Activated T-helper 1 cell treated with anti-CD3 and anti-CD28 coated beads, Interleukin-12 subunit alpha, Interleukin-12 subunit beta, Interleukin-2, Interleukin-4 antibody, amounts not matched to agents 30 ng/mL and 10 ng/mL and 1 ng/mL, durations not matched to agents 14 hours and 24 hours and 36 hours (primary cell): ENCODE measurements at regions not wholly inside any gene's neighbourhood (a gene's known extent, or its start where the extent isn't known, plus 50 kb on each side); places are given as distances from the start of the nearest gene placed in this dataset.

ENCODE experiments used
- DNase-seq: peaks from one replicate; pipeline ENCODE4 v3.0.0; 2021; ENCODE audit warnings: low spot score
- H3K27ac Mint-ChIP-seq: one replicate; pipeline ENCODE4 v1.8.0; 2021; ENCODE audit warnings: mild to moderate bottlenecking, mixed read lengths
- H3K27me3 Mint-ChIP-seq: one replicate; pipeline ENCODE4 v1.8.0; 2022; ENCODE audit warnings: mild to moderate bottlenecking, moderate library complexity, mixed read lengths; ENCODE audit not compliant: insufficient read depth
- H3K36me3 Mint-ChIP-seq: one replicate; pipeline ENCODE4 v1.8.0; 2021; ENCODE audit warnings: low read depth, mixed read lengths
- H3K4me1 Mint-ChIP-seq: one replicate; pipeline ENCODE4 v1.8.0; 2021; ENCODE audit warnings: low read depth, mixed read lengths
- H3K4me3 Mint-ChIP-seq: one replicate; pipeline ENCODE4 v1.8.0; 2021; ENCODE audit warnings: mild to moderate bottlenecking, moderate library complexity, mixed read lengths
- H3K9me3 Mint-ChIP-seq: one replicate; pipeline ENCODE4 v1.8.0; 2021; ENCODE audit warnings: mixed read lengths
- intact Hi-C: fragments of 100-400 bp; cut with micrococcal nuclease; formaldehyde crosslinking; loops from one replicate; pipeline ENCODE4 v1.15.1; 2024

DNA sequence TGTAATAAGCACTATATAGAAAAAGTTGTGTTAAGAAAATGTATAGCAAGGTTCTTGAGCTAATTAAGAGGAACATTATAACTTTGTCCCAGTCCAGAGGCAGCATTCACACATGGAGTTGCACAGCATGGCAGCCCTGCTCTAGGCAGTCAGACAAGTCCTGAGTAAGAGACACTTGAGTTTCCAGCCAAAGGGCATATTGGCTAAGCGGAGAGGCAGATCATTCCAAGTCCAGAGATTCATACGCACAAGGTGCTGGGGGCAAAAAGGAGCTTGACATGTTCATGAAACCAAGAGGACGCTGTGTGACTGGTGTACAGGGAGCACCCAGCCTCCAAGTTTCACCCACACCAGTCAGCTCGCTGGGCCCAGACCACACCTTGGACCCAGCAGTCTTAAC lies 232.6 kb upstream of the IPO5 start:
- H3K27me3 Mint-ChIP-seq = no peaks in the 10 kb centered on the region
- intact Hi-C loops = no loop called here
- no peak overlapping the region for H3K4me3 Mint-ChIP-seq
- H3K27ac Mint-ChIP-seq = no peak overlapping the region
- no peaks in the 10 kb centered on the region for H3K4me1 Mint-ChIP-seq
- no peak for DNase-seq
- no peaks in the 10 kb centered on the region for H3K9me3 Mint-ChIP-seq
- H3K36me3 Mint-ChIP-seq = no peaks in the 10 kb centered on the region

DNA sequence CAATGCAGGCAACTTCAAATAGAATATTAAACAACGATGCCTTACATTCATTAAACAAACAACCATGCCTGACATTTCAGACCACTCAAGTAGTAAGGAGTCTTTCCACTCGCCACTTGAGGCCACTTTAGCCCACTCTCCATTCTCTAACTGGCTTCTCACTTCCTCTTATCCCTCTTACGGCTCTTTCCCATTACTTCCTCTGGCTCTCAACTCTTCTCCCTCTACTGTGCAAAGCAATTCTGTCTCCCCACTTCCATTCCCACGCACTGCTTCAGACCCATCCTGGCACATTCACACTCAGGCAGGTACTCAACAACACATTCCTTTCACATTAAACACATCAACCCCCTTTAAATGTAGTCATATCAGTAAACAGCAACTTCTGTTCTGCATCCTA lies 229.8 kb upstream of the IPO5 start:
- no peaks in the 10 kb centered on the region for H3K4me1 Mint-ChIP-seq
- intact Hi-C loops = no loop called here
- no peak for DNase-seq
- no peaks in the 10 kb centered on the region for H3K36me3 Mint-ChIP-seq
- H3K27ac Mint-ChIP-seq = no peak overlapping the region
- no peak overlapping the region for H3K4me3 Mint-ChIP-seq
- no peaks in the 10 kb centered on the region for H3K27me3 Mint-ChIP-seq
- no peaks in the 10 kb centered on the region for H3K9me3 Mint-ChIP-seq

DNA sequence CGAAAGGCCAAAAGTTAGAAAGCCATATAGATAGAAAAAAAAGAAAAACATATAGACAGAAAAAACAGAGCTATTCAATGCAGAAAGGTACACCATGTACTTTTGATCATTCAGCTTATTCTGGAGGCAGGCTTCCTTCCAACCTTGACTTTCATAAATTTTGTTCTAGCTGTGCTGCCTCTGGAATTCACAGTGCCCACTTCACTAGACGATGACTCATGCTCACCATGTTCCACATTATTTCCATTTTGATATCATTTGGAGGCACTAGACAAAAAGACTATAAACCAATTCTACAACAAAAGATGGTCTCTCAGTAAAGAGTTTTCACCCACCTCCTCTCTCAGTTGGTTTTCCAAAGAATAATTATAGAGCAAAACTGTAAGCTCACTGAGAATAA lies 229.0 kb upstream of the IPO5 start:
- no peaks in the 10 kb centered on the region for H3K36me3 Mint-ChIP-seq
- no peaks in the 10 kb centered on the region for H3K27me3 Mint-ChIP-seq
- H3K4me3 Mint-ChIP-seq = no peak overlapping the region
- intact Hi-C loops = no loop called here
- H3K27ac Mint-ChIP-seq = no peak overlapping the region
- H3K9me3 Mint-ChIP-seq = no peaks in the 10 kb centered on the region
- no peak for DNase-seq
- H3K4me1 Mint-ChIP-seq = no peaks in the 10 kb centered on the region

DNA sequence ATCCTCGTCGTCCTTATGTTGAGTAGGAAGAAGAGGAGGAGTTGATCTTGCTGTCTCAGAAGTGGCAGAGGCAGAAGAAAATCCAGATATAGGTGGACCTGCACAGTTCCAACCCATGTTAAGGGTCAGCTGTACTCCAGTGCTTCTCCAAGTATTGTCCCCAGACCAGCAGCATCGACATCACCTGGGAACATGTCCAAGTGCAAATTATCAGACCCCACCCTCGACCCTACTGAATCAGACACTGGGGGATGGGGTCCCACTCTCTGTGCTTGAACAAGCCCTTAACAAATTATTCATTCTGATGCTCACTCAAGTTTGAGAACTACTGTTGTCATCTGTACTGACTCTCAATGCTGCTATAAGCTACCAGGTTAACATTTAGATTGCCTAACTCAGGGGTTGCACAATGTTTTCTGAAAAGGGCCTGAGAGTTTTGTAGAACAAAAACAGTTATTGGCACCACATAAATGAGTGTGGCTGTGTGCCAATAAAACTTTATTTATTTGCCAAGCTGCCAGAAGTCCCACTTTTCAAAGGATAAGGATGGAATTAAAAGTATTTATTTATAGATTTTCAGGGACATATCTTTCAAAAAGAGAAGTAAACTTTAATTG lies 226.7 kb upstream of the IPO5 start:
- DNase-seq = no peak
- H3K27me3 Mint-ChIP-seq = no peaks in the 10 kb centered on the region
- intact Hi-C loops = no loop called here
- no peak overlapping the region for H3K27ac Mint-ChIP-seq
- peaks cover 5% of the 10 kb centered on the region for H3K9me3 Mint-ChIP-seq
- H3K4me3 Mint-ChIP-seq = no peak overlapping the region
- no peaks in the 10 kb centered on the region for H3K36me3 Mint-ChIP-seq
- H3K4me1 Mint-ChIP-seq = no peaks in the 10 kb centered on the region

DNA sequence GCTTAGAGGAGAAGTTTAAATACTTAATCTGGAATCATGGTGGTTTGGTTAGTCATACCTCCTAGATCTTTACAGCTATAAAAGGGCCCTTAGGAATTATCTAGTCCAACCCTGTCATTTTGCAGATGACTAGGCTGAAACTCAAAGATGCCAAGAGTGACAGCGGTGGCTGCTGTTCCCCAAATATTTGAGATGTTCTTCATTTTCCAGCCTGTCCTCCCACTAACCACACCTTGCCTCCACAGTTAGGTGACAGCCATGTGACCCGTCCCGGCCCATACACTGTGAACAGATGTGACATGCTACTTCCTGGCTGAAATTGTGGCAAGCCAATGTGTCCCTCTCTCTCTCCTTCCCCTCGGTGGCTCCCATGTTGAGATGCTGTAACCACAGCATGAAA lies 225.5 kb upstream of the IPO5 start:
- Mint-ChIP-seq H3K27me3 (no peaks in the 10 kb centered on the region), H3K4me1 (no peaks in the 10 kb centered on the region), H3K27ac (no peak overlapping the region), H3K4me3 (no peak overlapping the region), H3K36me3 (no peaks in the 10 kb centered on the region), H3K9me3 (peaks cover 5% of the 10 kb centered on the region)
- intact Hi-C loops = no loop called here
- no peak for DNase-seq

DNA sequence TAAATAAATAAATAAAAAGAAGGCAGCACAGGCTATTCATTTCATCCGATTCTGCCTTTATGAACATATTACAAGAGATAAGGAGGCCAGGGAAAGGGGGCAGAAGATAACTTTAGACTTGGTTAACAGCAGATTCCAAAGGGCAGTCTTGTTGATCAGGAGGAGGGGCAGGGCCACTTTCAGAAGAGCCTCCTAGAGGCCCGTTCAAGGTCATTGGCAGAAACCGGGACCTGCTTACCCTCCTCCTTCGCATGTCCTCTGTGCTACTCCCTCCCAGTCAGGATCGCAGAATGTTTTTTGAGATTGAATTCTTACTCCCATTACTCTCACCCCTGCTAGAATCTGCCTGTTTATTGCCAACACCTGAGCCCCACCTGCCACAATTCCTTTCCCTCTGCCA lies 217.0 kb upstream of the IPO5 start:
- H3K9me3 Mint-ChIP-seq = no peaks in the 10 kb centered on the region
- intact Hi-C loops = no loop called here
- no peaks in the 10 kb centered on the region for H3K4me1 Mint-ChIP-seq
- H3K27ac Mint-ChIP-seq = no peak overlapping the region
- H3K4me3 Mint-ChIP-seq = no peak overlapping the region
- no peaks in the 10 kb centered on the region for H3K27me3 Mint-ChIP-seq
- no peak for DNase-seq
- H3K36me3 Mint-ChIP-seq = no peaks in the 10 kb centered on the region

DNA sequence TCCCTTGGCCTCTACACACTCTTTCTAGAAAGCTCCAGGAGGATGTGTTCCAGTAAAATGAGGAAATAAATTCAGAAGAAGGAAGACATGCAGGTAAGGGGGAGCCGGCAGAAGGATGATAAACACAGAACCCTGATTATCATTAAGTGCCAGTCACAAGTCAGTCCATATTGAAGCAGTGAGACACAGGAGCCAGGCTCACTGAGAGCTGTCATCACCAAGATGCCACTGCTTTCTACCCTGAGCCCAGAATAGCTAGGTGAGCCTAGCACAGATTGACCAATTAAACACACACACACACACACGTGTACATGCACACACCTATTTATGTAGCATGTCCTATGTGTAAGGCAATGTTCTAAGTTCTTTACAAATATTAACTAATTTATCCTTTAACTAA lies 211.4 kb upstream of the IPO5 start:
- no peaks in the 10 kb centered on the region for H3K36me3 Mint-ChIP-seq
- no peaks in the 10 kb centered on the region for H3K27me3 Mint-ChIP-seq
- no peak overlapping the region for H3K27ac Mint-ChIP-seq

DNA sequence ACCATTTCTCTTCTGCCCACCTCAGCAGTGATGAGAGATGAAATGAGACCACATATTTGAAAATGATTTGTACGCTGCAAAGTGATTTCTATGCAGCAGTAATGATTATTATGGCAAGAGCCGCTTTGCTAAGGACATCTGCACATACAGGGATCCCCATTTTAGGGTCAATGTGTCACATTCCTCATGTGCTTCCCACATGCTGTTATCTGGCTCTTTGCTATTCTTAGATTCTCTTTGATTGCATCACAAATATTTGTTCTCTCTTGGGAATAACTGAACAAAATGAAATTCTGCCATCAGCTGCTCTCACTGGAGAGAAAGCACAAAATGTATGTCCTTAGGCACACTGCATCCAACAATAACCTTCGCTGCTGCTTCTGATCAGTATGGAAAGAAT lies 209.5 kb upstream of the IPO5 start:
- intact Hi-C loops = no loop called here
- no peaks in the 10 kb centered on the region for H3K4me1 Mint-ChIP-seq
- H3K36me3 Mint-ChIP-seq = no peaks in the 10 kb centered on the region
- H3K27me3 Mint-ChIP-seq = no peaks in the 10 kb centered on the region
- no peak for DNase-seq
- H3K9me3 Mint-ChIP-seq = no peaks in the 10 kb centered on the region
- no peak overlapping the region for H3K4me3 Mint-ChIP-seq
- H3K27ac Mint-ChIP-seq = no peak overlapping the region

More for the DNA sequence above, 211.4 kb upstream of the IPO5 start:
- Mint-ChIP-seq H3K9me3 (no peaks in the 10 kb centered on the region), H3K4me1 (no peaks in the 10 kb centered on the region), H3K4me3 (no peak overlapping the region)
- intact Hi-C loops = no loop called here
- DNase-seq = no peak

DNA sequence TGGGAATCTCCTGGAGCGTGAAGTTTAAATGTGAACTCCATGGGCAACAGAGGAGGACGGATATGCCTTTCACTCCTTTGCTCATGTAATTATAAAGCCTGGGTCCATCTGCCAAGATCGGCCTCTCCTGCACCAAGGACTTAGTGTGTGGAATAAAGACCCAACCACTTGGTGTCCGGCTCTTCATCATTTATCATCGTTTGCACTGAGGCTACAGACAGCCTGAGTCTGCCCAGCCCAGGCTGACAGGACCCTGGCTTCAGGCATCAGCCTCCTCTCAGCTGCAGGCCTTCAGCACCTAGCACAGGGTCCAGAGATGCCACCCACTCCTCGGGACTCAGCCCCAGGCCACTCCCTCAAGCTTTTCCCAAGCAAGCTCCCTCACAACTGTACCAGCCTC lies 206.8 kb upstream of the IPO5 start:
- DNase-seq = no peak
- Mint-ChIP-seq H3K4me1 (no peaks in the 10 kb centered on the region), H3K4me3 (no peak overlapping the region), H3K27ac (no peak overlapping the region), H3K27me3 (no peaks in the 10 kb centered on the region), H3K9me3 (no peaks in the 10 kb centered on the region), H3K36me3 (no peaks in the 10 kb centered on the region)
- intact Hi-C loops = no loop called here

DNA sequence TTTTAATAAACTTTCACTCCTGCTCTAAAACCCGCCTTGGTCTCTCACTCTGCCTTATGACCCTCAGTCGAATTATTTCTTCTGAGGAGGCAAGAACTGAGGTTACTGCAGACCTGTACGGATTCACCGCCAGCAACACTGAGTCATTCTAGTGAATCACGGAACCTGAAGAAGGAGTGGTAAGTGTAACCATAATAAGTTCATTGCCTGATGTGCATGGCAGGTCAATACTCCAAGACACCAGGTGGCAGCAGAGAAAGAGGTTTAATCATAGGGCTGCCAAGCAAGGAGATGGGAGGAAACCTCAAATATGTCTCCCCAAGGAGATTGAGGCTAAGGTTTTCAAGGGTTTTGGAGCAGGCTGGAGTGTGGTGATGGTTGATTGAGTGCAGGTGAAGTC lies 204.3 kb upstream of the IPO5 start:
- no peaks in the 10 kb centered on the region for H3K36me3 Mint-ChIP-seq
- no peak for DNase-seq
- intact Hi-C loops = no loop called here
- H3K4me1 Mint-ChIP-seq = no peaks in the 10 kb centered on the region
- no peaks in the 10 kb centered on the region for H3K27me3 Mint-ChIP-seq
- no peaks in the 10 kb centered on the region for H3K9me3 Mint-ChIP-seq
- H3K27ac Mint-ChIP-seq = no peak overlapping the region
- no peak overlapping the region for H3K4me3 Mint-ChIP-seq

DNA sequence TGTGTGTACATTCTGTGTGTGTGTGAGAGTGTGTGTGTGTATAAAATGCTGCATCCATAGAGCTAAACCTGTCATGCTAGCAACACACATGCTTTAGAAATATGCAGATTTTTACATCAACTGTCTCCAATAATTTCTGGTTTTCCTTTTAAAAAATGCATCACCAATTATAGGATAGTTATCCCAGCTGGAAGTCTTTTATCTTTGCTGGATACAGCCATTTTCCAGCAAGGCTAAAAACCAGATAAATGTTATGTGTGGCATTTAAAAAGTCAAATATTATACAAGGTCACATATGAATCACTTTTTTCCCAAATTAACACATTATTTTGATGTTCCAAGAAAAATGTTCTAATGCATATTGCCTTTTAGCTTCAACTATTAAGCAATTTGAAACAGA lies 202.0 kb upstream of the IPO5 start:
- Mint-ChIP-seq H3K27me3 (no peaks in the 10 kb centered on the region), H3K9me3 (no peaks in the 10 kb centered on the region), H3K27ac (no peak overlapping the region), H3K36me3 (no peaks in the 10 kb centered on the region), H3K4me3 (no peak overlapping the region), H3K4me1 (no peaks in the 10 kb centered on the region)
- no peak for DNase-seq
- intact Hi-C loops = no loop called here

DNA sequence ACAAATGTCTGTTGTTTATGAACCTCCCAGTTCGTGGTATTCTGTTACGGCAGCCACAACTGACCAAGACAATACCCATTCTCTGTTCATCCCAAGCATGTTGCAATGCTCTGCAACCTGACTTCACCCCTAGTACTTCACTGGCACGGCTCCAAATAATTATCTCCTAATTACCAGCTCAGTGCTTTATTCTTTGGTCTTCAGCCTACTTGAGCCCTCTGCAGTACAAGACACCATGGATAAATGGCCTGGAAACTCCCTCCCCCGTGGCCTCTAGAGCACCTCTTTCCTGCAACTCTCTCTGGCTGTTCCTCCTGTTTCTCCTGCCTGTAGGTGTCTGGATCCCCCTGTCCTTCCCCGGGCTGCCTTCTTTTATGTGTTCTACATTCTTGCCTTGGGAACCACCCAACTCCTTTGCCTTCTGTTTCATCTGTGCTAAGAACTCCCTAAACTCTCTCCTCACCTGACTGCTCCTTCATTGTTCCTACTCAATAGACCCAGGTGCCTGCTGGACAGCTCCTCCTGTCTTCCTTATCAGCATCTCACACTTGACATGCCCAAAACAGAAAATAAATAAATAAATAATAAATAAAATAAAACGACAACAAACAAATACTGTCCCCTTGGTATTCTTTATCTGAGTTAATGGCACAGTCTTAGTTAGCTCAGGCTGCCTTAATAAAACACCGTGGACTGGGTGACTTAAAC lies 200.4 kb upstream of the IPO5 start:
- no peaks in the 10 kb centered on the region for H3K27me3 Mint-ChIP-seq
- H3K4me1 Mint-ChIP-seq = no peaks in the 10 kb centered on the region
- DNase-seq = no peak
- H3K36me3 Mint-ChIP-seq = no peaks in the 10 kb centered on the region
- intact Hi-C loops = no loop called here
- H3K27ac Mint-ChIP-seq = no peak overlapping the region
- H3K4me3 Mint-ChIP-seq = no peak overlapping the region
- no peaks in the 10 kb centered on the region for H3K9me3 Mint-ChIP-seq

DNA sequence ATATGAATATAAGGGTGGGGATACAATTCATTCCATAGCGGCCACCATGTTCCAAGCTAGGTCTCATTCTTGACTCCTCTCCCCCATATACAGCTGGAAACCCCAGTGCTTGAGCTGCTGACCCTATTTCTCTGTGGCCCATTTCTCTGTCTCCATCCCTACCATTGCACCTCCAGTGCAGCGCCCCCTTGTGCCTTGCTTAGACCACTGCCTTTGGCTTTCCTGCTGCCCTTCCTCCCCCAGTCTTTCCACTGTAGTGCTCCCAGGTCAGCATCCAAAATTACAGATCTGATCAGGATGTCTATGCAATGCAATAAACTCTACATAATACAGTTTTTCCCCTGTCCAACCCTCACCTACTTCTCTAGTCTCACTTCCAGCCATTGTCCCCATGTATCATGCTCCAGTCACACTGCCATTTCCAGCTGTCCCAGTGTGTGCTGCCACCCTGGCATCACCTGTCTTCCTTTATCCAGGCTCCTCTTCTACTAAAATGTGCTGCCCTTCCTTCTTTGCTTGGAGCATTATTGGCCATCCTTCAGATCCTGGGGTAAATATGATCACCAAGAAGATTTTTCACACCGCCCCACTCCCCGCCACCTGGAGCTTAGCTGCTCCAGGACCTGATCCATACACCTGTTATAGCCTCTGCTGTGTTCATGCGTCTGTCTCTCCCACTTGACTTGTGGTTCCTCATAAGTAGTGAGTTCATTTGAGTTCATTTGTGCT lies 199.4 kb upstream of the IPO5 start:
- Mint-ChIP-seq H3K36me3 (no peaks in the 10 kb centered on the region), H3K27ac (no peak overlapping the region), H3K4me1 (no peaks in the 10 kb centered on the region), H3K9me3 (no peaks in the 10 kb centered on the region), H3K27me3 (no peaks in the 10 kb centered on the region), H3K4me3 (no peak overlapping the region)
- intact Hi-C loops = loop anchor here (2.0 kb wide), 1 partner anchor 261 kb away; no protein-coding TSS in a partner anchor
- DNase-seq = no peak
